ENCODE measurements at regions not wholly inside any gene's neighbourhood (a gene's known extent, or its start where the extent isn't known, plus 50 kb on each side); places are given as distances from the start of the nearest gene placed in this dataset.

- no peak for DNase-seq (ENCODE audit: low read depth in 1 of 2, low spot score in 1 of 2)
These were observed 63.8 kb upstream of the IL1R1 start for GRCh38 chr2:102078773-102079172.

- no peak for DNase-seq (ENCODE audit: low read depth in 1 of 2, low spot score in 1 of 2)
These were observed 61.9 kb upstream of the IL1R1 start for GRCh38 chr2:102080451-102081242.

GRCh38 chr2:102081243-102081522 is 61.4 kb upstream of the IL1R1 start:
- DNase-seq (ENCODE audit: low read depth in 1 of 2, low spot score in 1 of 2) = no peak

GRCh38 chr2:102081606-102082005 is 60.9 kb upstream of the IL1R1 start:
- DNase-seq (ENCODE audit: low read depth in 1 of 2, low spot score in 1 of 2) = no peak

GRCh38 chr2:102082571-102083392 is 59.8 kb upstream of the IL1R1 start:
- DNase-seq (ENCODE audit: low read depth in 1 of 2, low spot score in 1 of 2) = peak in 1 of 2 donors; percentile 30

- DNase-seq (ENCODE audit: low read depth in 1 of 2, low spot score in 1 of 2) = no peak
These were observed 59.2 kb upstream of the IL1R1 start for GRCh38 chr2:102083393-102083703.

GRCh38 chr2:102084651-102085050 is 57.9 kb upstream of the IL1R1 start:
- no peak for DNase-seq (ENCODE audit: low read depth in 1 of 2, low spot score in 1 of 2)

- DNase-seq (ENCODE audit: low read depth in 1 of 2, low spot score in 1 of 2) = no peak
These were observed 57.3 kb upstream of the IL1R1 start for GRCh38 chr2:102085238-102085637.

- no peak for DNase-seq (ENCODE audit: low read depth in 1 of 2, low spot score in 1 of 2)
These were observed 56.2 kb upstream of the IL1R1 start for GRCh38 chr2:102086150-102086872.

- DNase-seq (ENCODE audit: low read depth in 1 of 2, low spot score in 1 of 2) = no peak
These were observed 51.4 kb upstream of the IL1R1 start for GRCh38 chr2:102091121-102091520.

- no peak for DNase-seq (ENCODE audit: low read depth in 1 of 2, low spot score in 1 of 2)
These were observed 50.6 kb upstream of the IL1R1 start for GRCh38 chr2:102091908-102092307.

GRCh38 chr2:102092535-102092934 is 50.0 kb upstream of the IL1R1 start:
- no peak for DNase-seq (ENCODE audit: low read depth in 1 of 2, low spot score in 1 of 2)
